ENCODE measurements at regions not wholly inside any gene's neighbourhood (a gene's known extent, or its start where the extent isn't known, plus 50 kb on each side); places are given as distances from the start of the nearest gene placed in this dataset.

GRCh38 chr7:46356371-46356770 lies 435.3 kb upstream of the IGFBP3 start:
- H2BK5ac ChIP-seq (ENCODE audit: low read depth, low read length, poor library complexity, severe bottlenecking), result no peak overlapping the region
- no TSS peak for BruUV-seq (replicated peaks)

More at GRCh38 chr7:46356371-46356770, 435.3 kb upstream of the IGFBP3 start:
- TF ChIP-seq ELK1 (IDR thresholded peaks at IDR 0.05; ENCODE audit: borderline replicate concordance, low read depth, low read length), result no peak
- TF ChIP-seq, protein P1, sequence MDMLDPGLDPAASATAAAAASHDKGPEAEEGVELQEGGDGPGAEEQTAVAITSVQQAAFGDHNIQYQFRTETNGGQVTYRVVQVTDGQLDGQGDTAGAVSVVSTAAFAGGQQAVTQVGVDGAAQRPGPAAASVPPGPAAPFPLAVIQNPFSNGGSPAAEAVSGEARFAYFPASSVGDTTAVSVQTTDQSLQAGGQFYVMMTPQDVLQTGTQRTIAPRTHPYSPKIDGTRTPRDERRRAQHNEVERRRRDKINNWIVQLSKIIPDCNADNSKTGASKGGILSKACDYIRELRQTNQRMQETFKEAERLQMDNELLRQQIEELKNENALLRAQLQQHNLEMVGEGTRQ (IDR thresholded peaks at IDR 0.05; ENCODE audit: low read depth, low read length), result no peak
- TF ChIP-seq RAD21 (IDR thresholded peaks at IDR 0.05; ENCODE audit: low read length), result no peak
- no peak for TF ChIP-seq POLR2A (IDR thresholded peaks at IDR 0.05; ENCODE audit: low read depth, low read length)
- no peak for TF ChIP-seq BHLHE40 (IDR thresholded peaks at IDR 0.05; ENCODE audit: low read depth, low read length)
- no peak for TF ChIP-seq SMC3 (IDR thresholded peaks at IDR 0.05; ENCODE audit: low read depth, low read length)
- no peak for TF ChIP-seq FOS (IDR thresholded peaks at IDR 0.05; ENCODE audit: low read depth, low read length)
- TF ChIP-seq MXI1 (IDR thresholded peaks at IDR 0.05; ENCODE audit: borderline replicate concordance, low read depth, low read length), result no peak
- TF ChIP-seq CHD1 (IDR thresholded peaks at IDR 0.05; ENCODE audit: low read depth, low read length), result no peak
- TF ChIP-seq NFE2L2 (IDR thresholded peaks at IDR 0.05; ENCODE audit: low read depth, low read length), result no peak
- TF ChIP-seq CEBPB (IDR thresholded peaks at IDR 0.05; ENCODE audit: low read depth, low read length), result no peak
- no peak for TF ChIP-seq RFX5 (IDR thresholded peaks at IDR 0.05; ENCODE audit: low read depth, low read length)
- no peak for TF ChIP-seq MAFK (IDR thresholded peaks at IDR 0.05; ENCODE audit: low read depth, low read length)
- no peak for TF ChIP-seq RCOR1 (IDR thresholded peaks at IDR 0.05; ENCODE audit: insufficient replicate concordance, low read length)
- no peak overlapping the region for H3K9ac ChIP-seq (ENCODE audit: low read depth, low read length)
- H2AK5ac ChIP-seq (ENCODE audit: low read depth, low read length), result no peak overlapping the region
- no peak overlapping the region for H2AK9ac ChIP-seq (replicated peaks; ENCODE audit: low read depth, low read length, poor library complexity)
- no peak overlapping the region for H2AFZ ChIP-seq (replicated peaks; ENCODE audit: low read length, poor library complexity)
- DNase-seq (no peak), ATAC-seq (ENCODE audit: low read depth) (no peak)
- no peak overlapping the region for H3K27ac ChIP-seq (ENCODE audit: insufficient read depth, low read length)
- H2BK15ac ChIP-seq (ENCODE audit: low read depth, low read length), result no peak overlapping the region
- H3K4me1 ChIP-seq (ENCODE audit: control insufficient read depth, insufficient read depth, low read length), result no peaks in the 10 kb centered on the region
- in situ Hi-C loops (cut with MboI; ENCODE audit: low sequenced_read_pairs), result no loop called here
- intact Hi-C loops (cut with micrococcal nuclease), result loop anchor here (10.0 kb wide), 1 partner anchor 418 kb away; no protein-coding TSS in a partner anchor
- no peaks in the 10 kb centered on the region for H3K79me1 ChIP-seq (ENCODE audit: low read depth in 1 of 2, low read length in 2 of 2)
- no peaks in the 10 kb centered on the region for H3K27me3 ChIP-seq (ENCODE audit: control insufficient read depth, insufficient read depth, low read length)
- no peak overlapping the region for H3K18ac ChIP-seq (ENCODE audit: low read depth, low read length)
- no peak overlapping the region for H4K8ac ChIP-seq (ENCODE audit: low read depth in 2 of 2, low read length in 2 of 2)
- WGBS, 2 experiments (ENCODE audit: extremely low coverage in 2 of 2, insufficient read length in 1 of 2), result no CpG with 5 or more reads among the region's 2 CpGs
- dilution Hi-C loops (cut with HindIII; ENCODE audit: low sequenced_read_pairs, unreplicated experiment), result no loop called here
- no peaks in the 10 kb centered on the region for H3K9me3 ChIP-seq (ENCODE audit: control insufficient read depth, insufficient read depth, low read length)
- H4K5ac ChIP-seq (ENCODE audit: low read depth, low read length), result no peak overlapping the region
- ChIA-PET POLR2A (ENCODE audit: unreplicated experiment) (no interaction called here), CTCF (interaction anchor here (1.0 to 1.2 kb wide), 3 partner anchors 188 to 435 kb away, joined by 3 to 4 read pairs (median 3); no protein-coding TSS in a partner anchor)
- H2BK120ac ChIP-seq (ENCODE audit: low read depth, low read length), result no peak overlapping the region
- H3K4me2 ChIP-seq (ENCODE audit: low read depth, low read length), result no peak overlapping the region
- 0 out of 2 replicates have a peak, but pooled peaks cover 2% of the 10 kb centered on the region for H3K9me1 ChIP-seq (ENCODE audit: insufficient read depth, low read length)
- H3K14ac ChIP-seq (replicated peaks; ENCODE audit: low read depth, low read length), result no peak overlapping the region
- H3K23ac ChIP-seq (ENCODE audit: low read depth, low read length), result no peak overlapping the region
- H4K91ac ChIP-seq (ENCODE audit: insufficient read depth, low read depth, low read length), result no peak overlapping the region
- no peak overlapping the region; the same call in 1 of the 2 replicates for H2BK20ac ChIP-seq (ENCODE audit: low read depth, low read length)
- H3K4me3 ChIP-seq (ENCODE audit: insufficient read depth, low read depth, low read length), result no peak overlapping the region
- H3K56ac ChIP-seq (ENCODE audit: extremely low read depth, insufficient read depth, low read length), result no peak overlapping the region
- no peaks in the 10 kb centered on the region for H3K36me3 ChIP-seq (ENCODE audit: control insufficient read depth, insufficient read depth, low read length)
- no peak overlapping the region for H3K4ac ChIP-seq (ENCODE audit: low read depth, low read length)
- no peaks in the 10 kb centered on the region for H4K20me1 ChIP-seq (ENCODE audit: insufficient read depth, low read length)

Data from IMR-90 (cell line).